ENCODE measurements at regions not wholly inside any gene's neighbourhood (a gene's known extent, or its start where the extent isn't known, plus 50 kb on each side); places are given as distances from the start of the nearest gene placed in this dataset.

DNA sequence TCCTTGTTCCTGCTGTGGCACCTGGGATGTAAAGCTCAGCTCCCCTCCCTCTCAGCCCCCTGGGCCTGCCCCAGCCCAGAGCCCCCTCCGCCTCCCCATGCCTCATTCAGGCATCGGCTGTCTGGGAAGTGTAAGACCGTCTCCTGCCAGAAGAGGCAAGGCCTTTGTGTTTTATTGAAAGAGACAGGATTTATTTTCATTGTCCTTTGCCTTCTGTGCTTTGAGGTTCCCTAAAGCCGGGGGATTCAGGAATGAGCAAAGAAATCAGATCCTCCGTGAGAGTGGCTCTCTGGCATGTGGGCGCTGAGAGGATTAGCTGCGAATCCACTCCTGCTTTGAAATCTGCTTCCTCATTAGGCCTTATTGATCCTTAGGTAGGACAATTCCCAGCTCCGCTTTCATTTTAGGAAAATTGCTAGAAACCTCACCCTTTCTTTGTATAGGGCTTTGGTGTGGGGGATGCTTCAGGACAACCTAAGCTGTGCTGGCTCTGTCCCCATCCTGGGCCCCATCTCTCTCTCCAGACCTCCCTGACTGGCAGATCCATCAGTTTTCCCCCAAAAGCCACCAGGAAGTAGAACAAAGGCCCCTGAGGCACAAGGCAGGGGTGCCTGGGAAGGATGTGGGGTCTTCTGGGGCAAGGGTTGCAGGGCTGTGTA is 211.5 kb upstream of the TNRC6C start:
- no peak overlapping the region for H3K4me3 ChIP-seq (replicated peaks in 1 of 4; ENCODE audit: control extremely low read depth in 1 of 4, insufficient read depth in 1 of 4, low read depth in 3 of 4, low read length in 4 of 4)
- no peak overlapping the region for H3K4me2 ChIP-seq (ENCODE audit: extremely low read depth, insufficient read depth, low read length)
- TF ChIP-seq EZH2 (IDR thresholded peaks at IDR 0.05; ENCODE audit: low read length, missing control alignments): no peak
- TF ChIP-seq, protein P1, sequence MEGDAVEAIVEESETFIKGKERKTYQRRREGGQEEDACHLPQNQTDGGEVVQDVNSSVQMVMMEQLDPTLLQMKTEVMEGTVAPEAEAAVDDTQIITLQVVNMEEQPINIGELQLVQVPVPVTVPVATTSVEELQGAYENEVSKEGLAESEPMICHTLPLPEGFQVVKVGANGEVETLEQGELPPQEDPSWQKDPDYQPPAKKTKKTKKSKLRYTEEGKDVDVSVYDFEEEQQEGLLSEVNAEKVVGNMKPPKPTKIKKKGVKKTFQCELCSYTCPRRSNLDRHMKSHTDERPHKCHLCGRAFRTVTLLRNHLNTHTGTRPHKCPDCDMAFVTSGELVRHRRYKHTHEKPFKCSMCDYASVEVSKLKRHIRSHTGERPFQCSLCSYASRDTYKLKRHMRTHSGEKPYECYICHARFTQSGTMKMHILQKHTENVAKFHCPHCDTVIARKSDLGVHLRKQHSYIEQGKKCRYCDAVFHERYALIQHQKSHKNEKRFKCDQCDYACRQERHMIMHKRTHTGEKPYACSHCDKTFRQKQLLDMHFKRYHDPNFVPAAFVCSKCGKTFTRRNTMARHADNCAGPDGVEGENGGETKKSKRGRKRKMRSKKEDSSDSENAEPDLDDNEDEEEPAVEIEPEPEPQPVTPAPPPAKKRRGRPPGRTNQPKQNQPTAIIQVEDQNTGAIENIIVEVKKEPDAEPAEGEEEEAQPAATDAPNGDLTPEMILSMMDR (conservative IDR thresholded peaks at IDR 0.05 in 1 of 2, IDR thresholded peaks at IDR 0.05 in 1 of 2; ENCODE audit: low read depth in 1 of 2, low read length in 2 of 2): no peak
- no peak overlapping the region for H3K9ac ChIP-seq (ENCODE audit: insufficient read depth, low read length)
- no peaks in the 10 kb centered on the region for H4K20me1 ChIP-seq (ENCODE audit: control insufficient read depth, extremely low read depth, insufficient read depth, low read length)
- no peak overlapping the region for H2AFZ ChIP-seq (ENCODE audit: low read length)
- no peaks in the 10 kb centered on the region for H3K27me3 ChIP-seq (ENCODE audit: control insufficient read depth, insufficient read depth, low read length)
- H3K36me3 ChIP-seq (ENCODE audit: control insufficient read depth, insufficient read depth, low read length): no peaks in the 10 kb centered on the region
- no peak for DNase-seq (ENCODE audit: low read depth in 2 of 2)
- no peaks in the 10 kb centered on the region for H3K9me3 ChIP-seq (ENCODE audit: control insufficient read depth, insufficient read depth, low read depth, low read length)
- no peak overlapping the region for H3K27ac ChIP-seq (ENCODE audit: insufficient read depth, low read length)
- no peaks in the 10 kb centered on the region for H3K79me2 ChIP-seq (ENCODE audit: control insufficient read depth, insufficient read depth, low read length)
- H3K4me1 ChIP-seq (ENCODE audit: control insufficient read depth, extremely low read depth, insufficient read depth, low read length): no peaks in the 10 kb centered on the region

DNA sequence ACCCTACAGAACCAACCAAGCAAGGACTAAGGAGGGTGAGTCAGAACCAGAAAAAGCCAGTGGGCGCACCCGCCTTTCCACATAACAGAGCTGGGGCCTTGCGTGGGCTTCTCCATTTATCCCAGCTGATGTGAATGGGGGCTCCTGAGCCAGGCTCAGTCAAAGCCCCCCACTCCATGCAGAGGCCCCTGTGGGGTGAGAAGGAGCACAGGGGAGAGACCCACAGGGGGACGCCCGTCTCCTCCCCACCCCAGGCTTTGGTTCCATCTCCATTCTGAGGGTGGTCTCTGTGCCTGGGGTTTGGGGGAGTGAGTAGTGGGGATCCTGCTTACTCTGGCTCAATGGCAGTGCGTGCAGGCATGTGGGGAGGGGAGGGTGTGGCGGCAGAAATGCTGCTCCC is 210.1 kb upstream of the TNRC6C start:
- TF ChIP-seq EZH2 (IDR thresholded peaks at IDR 0.05; ENCODE audit: low read length, missing control alignments): no peak
- TF ChIP-seq, protein P1 (conservative IDR thresholded peaks at IDR 0.05 in 1 of 2, IDR thresholded peaks at IDR 0.05 in 1 of 2; ENCODE audit: low read depth in 1 of 2, low read length in 2 of 2): no peak
- no peak for DNase-seq (ENCODE audit: low read depth in 2 of 2)
- no peak overlapping the region for H3K9ac ChIP-seq (ENCODE audit: insufficient read depth, low read length)
- no peaks in the 10 kb centered on the region for H3K27me3 ChIP-seq (ENCODE audit: control insufficient read depth, insufficient read depth, low read length)
- no peak overlapping the region for H3K4me3 ChIP-seq (replicated peaks in 1 of 4; ENCODE audit: control extremely low read depth in 1 of 4, insufficient read depth in 1 of 4, low read depth in 3 of 4, low read length in 4 of 4)
- no peaks in the 10 kb centered on the region for H4K20me1 ChIP-seq (ENCODE audit: control insufficient read depth, extremely low read depth, insufficient read depth, low read length)
- H2AFZ ChIP-seq (ENCODE audit: low read length): no peak overlapping the region
- no peaks in the 10 kb centered on the region for H3K9me3 ChIP-seq (ENCODE audit: control insufficient read depth, insufficient read depth, low read depth, low read length)
- no peaks in the 10 kb centered on the region for H3K36me3 ChIP-seq (ENCODE audit: control insufficient read depth, insufficient read depth, low read length)
- H3K27ac ChIP-seq (ENCODE audit: insufficient read depth, low read length): no peak overlapping the region
- H3K4me1 ChIP-seq (ENCODE audit: control insufficient read depth, extremely low read depth, insufficient read depth, low read length): no peaks in the 10 kb centered on the region
- no peak overlapping the region for H3K4me2 ChIP-seq (ENCODE audit: extremely low read depth, insufficient read depth, low read length)
- no peaks in the 10 kb centered on the region for H3K79me2 ChIP-seq (ENCODE audit: control insufficient read depth, insufficient read depth, low read length)

DNA sequence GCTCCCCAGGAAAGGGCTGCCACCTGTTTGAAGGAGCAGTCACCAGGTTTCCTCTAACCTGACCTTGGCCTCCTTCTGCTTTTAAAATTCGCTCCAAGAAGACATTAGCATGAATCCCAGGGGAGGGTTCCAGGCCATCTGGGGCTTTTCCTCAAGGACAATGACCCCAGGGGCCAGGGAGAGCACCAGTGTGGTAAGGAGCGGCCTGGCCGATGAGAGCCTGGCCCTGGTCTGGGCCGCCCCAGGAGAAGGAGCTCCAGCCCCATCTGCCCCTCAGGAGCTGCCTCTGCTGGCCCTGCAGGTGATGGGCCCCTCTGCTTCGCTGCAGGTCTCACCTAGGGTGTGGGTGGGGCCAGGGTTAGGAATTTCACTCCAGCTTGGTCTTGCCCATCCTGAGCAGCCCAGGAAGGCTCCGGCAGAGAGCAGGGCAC is 209.2 kb upstream of the TNRC6C start:
- Histone ChIP-seq H2AFZ (ENCODE audit: low read length) (no peak overlapping the region), H3K27ac (ENCODE audit: insufficient read depth, low read length) (no peak overlapping the region), H3K9ac (ENCODE audit: insufficient read depth, low read length) (no peak overlapping the region), H3K4me3 (replicated peaks in 1 of 4; ENCODE audit: control extremely low read depth in 1 of 4, insufficient read depth in 1 of 4, low read depth in 3 of 4, low read length in 4 of 4) (no peak overlapping the region), H3K9me3 (ENCODE audit: control insufficient read depth, insufficient read depth, low read depth, low read length) (no peaks in the 10 kb centered on the region), H3K4me1 (ENCODE audit: control insufficient read depth, extremely low read depth, insufficient read depth, low read length) (no peaks in the 10 kb centered on the region), H3K79me2 (ENCODE audit: control insufficient read depth, insufficient read depth, low read length) (no peaks in the 10 kb centered on the region), H4K20me1 (ENCODE audit: control insufficient read depth, extremely low read depth, insufficient read depth, low read length) (no peaks in the 10 kb centered on the region), H3K4me2 (ENCODE audit: extremely low read depth, insufficient read depth, low read length) (no peak overlapping the region), H3K36me3 (ENCODE audit: control insufficient read depth, insufficient read depth, low read length) (no peaks in the 10 kb centered on the region), H3K27me3 (ENCODE audit: control insufficient read depth, insufficient read depth, low read length) (no peaks in the 10 kb centered on the region)
- no peak for DNase-seq (ENCODE audit: low read depth in 2 of 2)
- TF ChIP-seq, protein P1 (conservative IDR thresholded peaks at IDR 0.05 in 1 of 2, IDR thresholded peaks at IDR 0.05 in 1 of 2; ENCODE audit: low read depth in 1 of 2, low read length in 2 of 2): no peak
